ENCODE measurements at regions not wholly inside any gene's neighbourhood (a gene's known extent, or its start where the extent isn't known, plus 50 kb on each side); places are given as distances from the start of the nearest gene placed in this dataset.

- TF ChIP-seq ZNF121 (CRISPR knock-in tag; IDR thresholded peaks at IDR 0.05): no peak
Observed at GRCh38 chr2:123597988-123598387, 427.1 kb upstream of the CNTNAP5 start (continued).

- Mint-ChIP-seq H3K36me3 (peaks cover 9% of the 10 kb centered on the region), H3K9me3 (peaks cover 16% of the 10 kb centered on the region), H3K4me1 (peaks cover 24% of the 10 kb centered on the region), H3K27ac (no peak overlapping the region), H3K4me3 (no peak overlapping the region), H3K27me3 (ENCODE audit: low read depth) (peaks cover 45% of the 10 kb centered on the region)
- ATAC-seq (no peak), DNase-seq (ENCODE audit: low spot score) (no peak)
- CTCF ChIA-PET: no interaction called here
- POLR2A ChIA-PET: no interaction called here
- TF ChIP-seq ZNF219 (CRISPR knock-in tag; IDR thresholded peaks at IDR 0.05; ENCODE audit: borderline replicate concordance) (no peak), ATF2 (CRISPR knock-in tag; IDR thresholded peaks at IDR 0.05; ENCODE audit: borderline replicate concordance, low read depth) (no peak), TCF7 (CRISPR knock-in tag; IDR thresholded peaks at IDR 0.05; ENCODE audit: low read depth) (no peak), ZNF671 (CRISPR knock-in tag; IDR thresholded peaks at IDR 0.05) (no peak), SOX15 (CRISPR knock-in tag; IDR thresholded peaks at IDR 0.05) (no peak), ETV6 (CRISPR knock-in tag; IDR thresholded peaks at IDR 0.05) (no peak), ZSCAN18 (CRISPR knock-in tag; IDR thresholded peaks at IDR 0.05) (no peak), ZNF232 (CRISPR knock-in tag; IDR thresholded peaks at IDR 0.05) (no peak), ZBTB43 (CRISPR knock-in tag; IDR thresholded peaks at IDR 0.05) (no peak), MXD4 (CRISPR knock-in tag; IDR thresholded peaks at IDR 0.05; ENCODE audit: borderline replicate concordance) (no peak)
- TF ChIP-seq, protein P1, sequence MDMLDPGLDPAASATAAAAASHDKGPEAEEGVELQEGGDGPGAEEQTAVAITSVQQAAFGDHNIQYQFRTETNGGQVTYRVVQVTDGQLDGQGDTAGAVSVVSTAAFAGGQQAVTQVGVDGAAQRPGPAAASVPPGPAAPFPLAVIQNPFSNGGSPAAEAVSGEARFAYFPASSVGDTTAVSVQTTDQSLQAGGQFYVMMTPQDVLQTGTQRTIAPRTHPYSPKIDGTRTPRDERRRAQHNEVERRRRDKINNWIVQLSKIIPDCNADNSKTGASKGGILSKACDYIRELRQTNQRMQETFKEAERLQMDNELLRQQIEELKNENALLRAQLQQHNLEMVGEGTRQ (CRISPR knock-in tag; IDR thresholded peaks at IDR 0.05): no peak
- TF ChIP-seq, protein P2, sequence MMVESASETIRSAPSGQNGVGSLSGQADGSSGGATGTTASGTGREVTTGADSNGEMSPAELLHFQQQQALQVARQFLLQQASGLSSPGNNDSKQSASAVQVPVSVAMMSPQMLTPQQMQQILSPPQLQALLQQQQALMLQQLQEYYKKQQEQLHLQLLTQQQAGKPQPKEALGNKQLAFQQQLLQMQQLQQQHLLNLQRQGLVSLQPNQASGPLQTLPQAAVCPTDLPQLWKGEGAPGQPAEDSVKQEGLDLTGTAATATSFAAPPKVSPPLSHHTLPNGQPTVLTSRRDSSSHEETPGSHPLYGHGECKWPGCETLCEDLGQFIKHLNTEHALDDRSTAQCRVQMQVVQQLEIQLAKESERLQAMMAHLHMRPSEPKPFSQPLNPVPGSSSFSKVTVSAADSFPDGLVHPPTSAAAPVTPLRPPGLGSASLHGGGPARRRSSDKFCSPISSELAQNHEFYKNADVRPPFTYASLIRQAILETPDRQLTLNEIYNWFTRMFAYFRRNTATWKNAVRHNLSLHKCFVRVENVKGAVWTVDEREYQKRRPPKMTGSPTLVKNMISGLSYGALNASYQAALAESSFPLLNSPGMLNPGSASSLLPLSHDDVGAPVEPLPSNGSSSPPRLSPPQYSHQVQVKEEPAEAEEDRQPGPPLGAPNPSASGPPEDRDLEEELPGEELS (CRISPR knock-in tag; IDR thresholded peaks at IDR 0.05): no peak
Observed at GRCh38 chr2:123606631-123607030, 418.5 kb upstream of the CNTNAP5 start.

DNA sequence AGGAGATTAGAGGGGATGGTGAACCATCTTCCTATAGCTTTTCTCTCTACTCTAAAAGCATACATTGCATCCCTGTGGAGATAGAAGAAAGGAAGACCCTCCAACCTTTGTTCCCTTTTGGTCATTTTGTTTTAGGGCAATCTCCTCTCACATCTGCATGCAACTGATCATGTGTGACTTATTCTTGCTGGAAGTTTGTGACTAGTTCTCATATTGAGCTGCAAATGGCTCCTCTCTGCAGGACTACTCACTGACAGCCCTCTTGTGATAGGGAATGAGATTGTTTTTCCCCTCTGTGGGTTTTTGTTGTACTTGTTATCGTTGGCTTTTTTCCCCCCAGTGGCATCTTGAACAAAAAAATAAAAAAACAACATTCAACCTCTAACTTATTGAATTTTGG lies 416.0 kb upstream of the CNTNAP5 start:
- Mint-ChIP-seq H3K9me3 (peaks cover 24% of the 10 kb centered on the region), H3K27me3 (ENCODE audit: low read depth) (peaks cover 47% of the 10 kb centered on the region), H3K4me3 (no peak overlapping the region), H3K4me1 (peaks cover 24% of the 10 kb centered on the region), H3K36me3 (peaks cover 14% of the 10 kb centered on the region), H3K27ac (no peak overlapping the region)
- ChIA-PET POLR2A (no interaction called here), CTCF (no interaction called here)
- no peak for DNase-seq (ENCODE audit: low spot score)
- peak; percentile 93 for ATAC-seq
- TF ChIP-seq ZBTB43 (CRISPR knock-in tag; IDR thresholded peaks at IDR 0.05) (no peak), NR2C2 (CRISPR knock-in tag; IDR thresholded peaks at IDR 0.05) (no peak), NR1H2 (CRISPR knock-in tag; IDR thresholded peaks at IDR 0.05) (no peak), ZNF423 (CRISPR knock-in tag; IDR thresholded peaks at IDR 0.05) (no peak), ELF4 (CRISPR knock-in tag; IDR thresholded peaks at IDR 0.05; ENCODE audit: low read depth) (no peak), TP53 (CRISPR knock-in tag; IDR thresholded peaks at IDR 0.05) (no peak), HMGA2 (CRISPR knock-in tag; IDR thresholded peaks at IDR 0.05) (no peak), NFYB (CRISPR knock-in tag; conservative IDR thresholded peaks at IDR 0.05; ENCODE audit: low read depth) (no peak), ATF1 (CRISPR knock-in tag; IDR thresholded peaks at IDR 0.05) (no peak), IRF2 (CRISPR knock-in tag; IDR thresholded peaks at IDR 0.05; ENCODE audit: borderline replicate concordance, low read depth) (no peak), CBFB (CRISPR knock-in tag; IDR thresholded peaks at IDR 0.05; ENCODE audit: low read depth) (no peak), SMAD3 (CRISPR knock-in tag; IDR thresholded peaks at IDR 0.05; ENCODE audit: borderline replicate concordance) (no peak), ZNF232 (CRISPR knock-in tag; IDR thresholded peaks at IDR 0.05) (no peak), ZNF416 (CRISPR knock-in tag; IDR thresholded peaks at IDR 0.05) (no peak), FOXP1 (CRISPR knock-in tag; IDR thresholded peaks at IDR 0.05; ENCODE audit: borderline replicate concordance) (no peak)
- TF ChIP-seq, protein P3, sequence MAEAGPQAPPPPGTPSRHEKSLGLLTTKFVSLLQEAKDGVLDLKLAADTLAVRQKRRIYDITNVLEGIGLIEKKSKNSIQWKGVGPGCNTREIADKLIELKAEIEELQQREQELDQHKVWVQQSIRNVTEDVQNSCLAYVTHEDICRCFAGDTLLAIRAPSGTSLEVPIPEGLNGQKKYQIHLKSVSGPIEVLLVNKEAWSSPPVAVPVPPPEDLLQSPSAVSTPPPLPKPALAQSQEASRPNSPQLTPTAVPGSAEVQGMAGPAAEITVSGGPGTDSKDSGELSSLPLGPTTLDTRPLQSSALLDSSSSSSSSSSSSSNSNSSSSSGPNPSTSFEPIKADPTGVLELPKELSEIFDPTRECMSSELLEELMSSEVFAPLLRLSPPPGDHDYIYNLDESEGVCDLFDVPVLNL (CRISPR knock-in tag; IDR thresholded peaks at IDR 0.05; ENCODE audit: borderline replicate concordance, low read depth): no peak

Measured in WTC11 (cell line).